22Rv1 (cell line): ENCODE measurements at regions not wholly inside any gene's neighbourhood (a gene's known extent, or its start where the extent isn't known, plus 50 kb on each side); places are given as distances from the start of the nearest gene placed in this dataset.

Source experiments
- ZFX ChIP-seq: fragments of 450-650 bp; IDR thresholded peaks from 2 replicates; pipeline ENCODE4 v1.6.1; 2017; ENCODE audit warnings: antibody characterized with exemption, borderline replicate concordance
- TF ChIP-seq, protein P1 (sequence below): fragments of 450-650 bp; IDR thresholded peaks from 2 replicates; pipeline ENCODE4 v1.5.1; 2017; ENCODE audit warnings: mild to moderate bottlenecking

DNA sequence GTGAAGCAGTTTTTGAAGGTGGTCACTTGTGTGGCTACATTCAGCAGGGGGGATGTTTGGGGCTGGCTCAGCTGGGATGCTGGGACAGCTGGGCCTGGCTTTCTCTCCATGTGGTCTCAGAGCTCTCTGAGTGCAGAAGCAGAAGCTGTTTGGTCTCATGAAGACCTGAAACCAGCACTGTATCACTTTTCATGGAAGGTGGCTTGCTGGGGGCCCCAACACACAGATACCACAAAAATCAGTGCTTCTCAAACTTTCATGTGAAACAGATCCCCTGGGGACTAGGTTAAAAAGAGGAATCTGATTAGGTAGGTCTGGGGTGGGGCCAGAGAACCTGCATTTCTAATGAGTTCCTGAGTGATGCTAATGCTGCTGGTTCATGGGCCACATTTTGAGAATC is 347.3 kb downstream of the DHX35 start:
- TF ChIP-seq, protein P1, sequence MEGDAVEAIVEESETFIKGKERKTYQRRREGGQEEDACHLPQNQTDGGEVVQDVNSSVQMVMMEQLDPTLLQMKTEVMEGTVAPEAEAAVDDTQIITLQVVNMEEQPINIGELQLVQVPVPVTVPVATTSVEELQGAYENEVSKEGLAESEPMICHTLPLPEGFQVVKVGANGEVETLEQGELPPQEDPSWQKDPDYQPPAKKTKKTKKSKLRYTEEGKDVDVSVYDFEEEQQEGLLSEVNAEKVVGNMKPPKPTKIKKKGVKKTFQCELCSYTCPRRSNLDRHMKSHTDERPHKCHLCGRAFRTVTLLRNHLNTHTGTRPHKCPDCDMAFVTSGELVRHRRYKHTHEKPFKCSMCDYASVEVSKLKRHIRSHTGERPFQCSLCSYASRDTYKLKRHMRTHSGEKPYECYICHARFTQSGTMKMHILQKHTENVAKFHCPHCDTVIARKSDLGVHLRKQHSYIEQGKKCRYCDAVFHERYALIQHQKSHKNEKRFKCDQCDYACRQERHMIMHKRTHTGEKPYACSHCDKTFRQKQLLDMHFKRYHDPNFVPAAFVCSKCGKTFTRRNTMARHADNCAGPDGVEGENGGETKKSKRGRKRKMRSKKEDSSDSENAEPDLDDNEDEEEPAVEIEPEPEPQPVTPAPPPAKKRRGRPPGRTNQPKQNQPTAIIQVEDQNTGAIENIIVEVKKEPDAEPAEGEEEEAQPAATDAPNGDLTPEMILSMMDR: no peak
- no peak for TF ChIP-seq ZFX
